ENCODE measurements at regions not wholly inside any gene's neighbourhood (a gene's known extent, or its start where the extent isn't known, plus 50 kb on each side); places are given as distances from the start of the nearest gene placed in this dataset.

DNA sequence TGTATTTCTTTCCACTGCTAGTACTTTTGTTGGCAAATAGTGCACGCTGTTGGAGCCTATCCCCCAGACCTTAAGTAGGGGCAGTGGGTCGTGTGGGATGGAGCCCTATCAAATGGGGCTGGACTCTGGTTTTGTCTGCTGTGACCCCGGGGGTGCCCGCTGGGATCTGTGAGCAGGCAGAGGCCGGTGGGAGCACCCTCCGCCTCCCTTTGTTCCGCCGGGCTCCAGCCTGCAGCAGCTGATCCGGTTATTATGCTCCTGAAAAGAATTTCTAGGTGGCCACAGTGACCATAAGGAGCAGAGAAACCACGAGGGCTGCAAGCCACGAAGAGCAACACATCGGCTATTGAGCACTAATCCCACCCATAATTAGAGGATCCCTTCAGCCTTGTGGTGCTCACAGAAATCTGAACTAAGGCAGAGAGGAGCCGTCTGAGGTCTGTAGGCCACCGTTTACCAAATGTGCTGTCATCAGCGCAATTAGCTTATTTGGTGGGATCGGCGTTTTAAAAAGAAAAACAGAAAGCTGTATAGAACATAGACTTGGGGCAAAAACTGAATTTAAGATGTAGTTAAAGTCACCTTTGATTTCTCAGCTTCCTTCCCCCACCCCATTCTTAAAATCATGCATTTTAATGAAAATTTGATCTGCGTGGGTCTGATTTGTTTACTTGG lies 598.3 kb upstream of the JAG1 start:
- TF ChIP-seq, protein P1, sequence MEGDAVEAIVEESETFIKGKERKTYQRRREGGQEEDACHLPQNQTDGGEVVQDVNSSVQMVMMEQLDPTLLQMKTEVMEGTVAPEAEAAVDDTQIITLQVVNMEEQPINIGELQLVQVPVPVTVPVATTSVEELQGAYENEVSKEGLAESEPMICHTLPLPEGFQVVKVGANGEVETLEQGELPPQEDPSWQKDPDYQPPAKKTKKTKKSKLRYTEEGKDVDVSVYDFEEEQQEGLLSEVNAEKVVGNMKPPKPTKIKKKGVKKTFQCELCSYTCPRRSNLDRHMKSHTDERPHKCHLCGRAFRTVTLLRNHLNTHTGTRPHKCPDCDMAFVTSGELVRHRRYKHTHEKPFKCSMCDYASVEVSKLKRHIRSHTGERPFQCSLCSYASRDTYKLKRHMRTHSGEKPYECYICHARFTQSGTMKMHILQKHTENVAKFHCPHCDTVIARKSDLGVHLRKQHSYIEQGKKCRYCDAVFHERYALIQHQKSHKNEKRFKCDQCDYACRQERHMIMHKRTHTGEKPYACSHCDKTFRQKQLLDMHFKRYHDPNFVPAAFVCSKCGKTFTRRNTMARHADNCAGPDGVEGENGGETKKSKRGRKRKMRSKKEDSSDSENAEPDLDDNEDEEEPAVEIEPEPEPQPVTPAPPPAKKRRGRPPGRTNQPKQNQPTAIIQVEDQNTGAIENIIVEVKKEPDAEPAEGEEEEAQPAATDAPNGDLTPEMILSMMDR (conservative IDR thresholded peaks at IDR 0.05) = no peak
- TF ChIP-seq EZH2 (IDR thresholded peaks at IDR 0.05; ENCODE audit: low read depth) = no peak
